OCI-LY7 (cell line): ENCODE measurements at regions not wholly inside any gene's neighbourhood (a gene's known extent, or its start where the extent isn't known, plus 50 kb on each side); places are given as distances from the start of the nearest gene placed in this dataset.

Experiments used
- EZH2phosphoT487 ChIP-seq: fragments of 200-600 bp; sonication (generic); IDR thresholded peaks from 2 replicates; pipeline ENCODE4 v1.6.1; 2018; ENCODE audit warnings: low read depth, borderline replicate concordance, mild to moderate bottlenecking, mixed run types, antibody characterized with exemption, low read length, moderate library complexity, mixed read lengths
- TF ChIP-seq, protein P1 (sequence below): fragments of 200-600 bp; sonication (generic); conservative IDR thresholded peaks from 2 replicates; pipeline ENCODE4 v1.5.1; 2014; ENCODE audit warnings: mild to moderate bottlenecking, antibody characterized with exemption, low read length, moderate library complexity, mixed read lengths

DNA sequence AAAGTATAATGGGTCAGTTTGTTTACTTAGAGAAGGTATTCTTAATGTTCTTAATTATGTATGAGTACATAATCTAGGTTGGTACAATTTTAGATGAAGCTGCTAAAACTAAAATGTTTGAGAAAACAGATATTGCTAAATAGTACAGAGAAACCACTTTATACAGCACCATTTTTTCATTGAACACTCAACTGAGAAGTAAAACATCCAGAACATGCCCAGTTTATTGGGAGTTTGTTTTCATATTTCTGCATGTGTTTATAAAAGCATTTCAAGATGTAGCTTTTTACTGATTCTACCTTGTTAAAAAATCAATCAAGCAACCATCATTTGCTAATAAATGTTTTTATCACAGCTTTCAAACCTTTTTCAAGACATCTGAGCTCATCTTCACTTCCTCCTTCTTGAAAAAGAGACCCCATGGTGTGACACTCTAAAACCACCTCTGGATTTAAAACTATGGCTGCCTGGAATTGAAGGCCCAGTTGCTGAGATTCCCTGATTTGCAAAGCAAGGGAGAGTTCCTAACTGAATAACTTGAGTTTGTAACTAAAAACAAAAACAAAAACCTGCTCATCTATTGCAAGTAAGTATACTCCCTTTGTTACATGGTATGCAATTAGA, 585.9 kb downstream of the ZEB2 start:
- TF ChIP-seq, protein P1, sequence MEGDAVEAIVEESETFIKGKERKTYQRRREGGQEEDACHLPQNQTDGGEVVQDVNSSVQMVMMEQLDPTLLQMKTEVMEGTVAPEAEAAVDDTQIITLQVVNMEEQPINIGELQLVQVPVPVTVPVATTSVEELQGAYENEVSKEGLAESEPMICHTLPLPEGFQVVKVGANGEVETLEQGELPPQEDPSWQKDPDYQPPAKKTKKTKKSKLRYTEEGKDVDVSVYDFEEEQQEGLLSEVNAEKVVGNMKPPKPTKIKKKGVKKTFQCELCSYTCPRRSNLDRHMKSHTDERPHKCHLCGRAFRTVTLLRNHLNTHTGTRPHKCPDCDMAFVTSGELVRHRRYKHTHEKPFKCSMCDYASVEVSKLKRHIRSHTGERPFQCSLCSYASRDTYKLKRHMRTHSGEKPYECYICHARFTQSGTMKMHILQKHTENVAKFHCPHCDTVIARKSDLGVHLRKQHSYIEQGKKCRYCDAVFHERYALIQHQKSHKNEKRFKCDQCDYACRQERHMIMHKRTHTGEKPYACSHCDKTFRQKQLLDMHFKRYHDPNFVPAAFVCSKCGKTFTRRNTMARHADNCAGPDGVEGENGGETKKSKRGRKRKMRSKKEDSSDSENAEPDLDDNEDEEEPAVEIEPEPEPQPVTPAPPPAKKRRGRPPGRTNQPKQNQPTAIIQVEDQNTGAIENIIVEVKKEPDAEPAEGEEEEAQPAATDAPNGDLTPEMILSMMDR = no peak
- TF ChIP-seq EZH2phosphoT487 = no peak
